SKM-1 treated with dmso at 0.1 percent for 144 hours (cell line): ENCODE measurements at regions not wholly inside any gene's neighbourhood (a gene's known extent, or its start where the extent isn't known, plus 50 kb on each side); places are given as distances from the start of the nearest gene placed in this dataset.
"Not testable (repeated sequence)": the region's sequence is repeated elsewhere in the genome, so short reads cannot be mapped to it uniquely, and the experiment has no call there.

Experiments
- DNase-seq: peaks from one replicate; lab custom pipeline; 2025; ENCODE audit not compliant: unreplicated experiment; lab: John Stamatoyannopoulos, UW

DNA sequence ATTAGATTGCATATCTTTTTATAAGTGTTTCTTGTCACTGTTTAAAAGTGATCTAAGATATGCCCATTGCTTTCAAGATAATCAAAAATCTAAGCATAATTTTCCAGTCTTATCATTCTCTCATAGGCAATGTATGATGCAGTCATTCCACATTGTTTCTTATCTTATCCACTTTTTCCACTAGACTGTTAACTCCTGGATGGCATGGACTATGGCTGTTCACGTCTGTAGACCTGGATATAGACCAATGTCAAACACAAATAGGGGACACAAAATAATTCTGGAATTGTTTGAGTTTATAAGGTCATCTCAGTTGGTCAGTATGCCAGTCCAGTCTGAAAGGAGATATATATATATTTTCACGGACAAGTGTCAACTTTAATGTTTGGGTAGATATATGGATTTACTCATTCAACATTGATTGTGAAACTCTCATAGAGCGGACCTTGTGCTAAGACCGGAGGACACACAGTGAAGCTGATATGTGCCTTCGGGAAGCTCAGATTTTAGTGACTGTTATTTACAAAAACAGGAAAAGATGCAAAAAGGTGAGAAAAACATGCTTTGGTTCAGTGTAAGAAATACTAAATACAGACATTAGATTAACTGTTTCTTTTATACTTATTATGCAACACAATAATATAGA is 689.4 kb upstream of the SLC8A1 start:
- DNase-seq, result no peak

GRCh38 chr2:41142478-41142877 is 690.6 kb upstream of the SLC8A1 start:
- DNase-seq, result no peak

GRCh38 chr2:41145066-41145465 is 693.2 kb upstream of the SLC8A1 start:
- no peak for DNase-seq

- no peak for DNase-seq
Observed at GRCh38 chr2:41149054-41149453, 697.2 kb upstream of the SLC8A1 start.

- DNase-seq, result no peak
Observed at GRCh38 chr2:41151746-41152145, 699.9 kb upstream of the SLC8A1 start.

- no peak for DNase-seq
Observed at GRCh38 chr2:41152318-41152717, 700.4 kb upstream of the SLC8A1 start.

DNA sequence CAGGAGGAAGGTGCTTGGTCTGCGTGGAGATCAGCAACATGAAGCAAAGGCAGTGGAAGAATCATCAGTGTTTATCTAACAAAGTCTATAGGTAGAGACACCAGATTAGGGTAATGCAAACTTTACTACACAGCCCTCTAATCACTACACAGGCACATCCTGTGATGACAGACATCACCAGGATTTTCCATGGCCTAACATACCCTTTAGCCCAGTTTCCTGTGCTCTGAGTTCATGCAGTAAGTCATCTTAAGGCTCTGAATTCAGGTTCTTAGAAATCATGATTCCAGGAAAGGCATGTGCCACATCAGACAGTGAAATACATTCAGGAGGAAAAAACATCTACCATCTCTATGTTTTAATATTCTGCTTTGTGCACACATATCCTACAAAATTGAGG is 708.5 kb upstream of the SLC8A1 start:
- no peak for DNase-seq

- no peak for DNase-seq
Observed at GRCh38 chr2:41167014-41167413, 715.1 kb upstream of the SLC8A1 start.

DNA sequence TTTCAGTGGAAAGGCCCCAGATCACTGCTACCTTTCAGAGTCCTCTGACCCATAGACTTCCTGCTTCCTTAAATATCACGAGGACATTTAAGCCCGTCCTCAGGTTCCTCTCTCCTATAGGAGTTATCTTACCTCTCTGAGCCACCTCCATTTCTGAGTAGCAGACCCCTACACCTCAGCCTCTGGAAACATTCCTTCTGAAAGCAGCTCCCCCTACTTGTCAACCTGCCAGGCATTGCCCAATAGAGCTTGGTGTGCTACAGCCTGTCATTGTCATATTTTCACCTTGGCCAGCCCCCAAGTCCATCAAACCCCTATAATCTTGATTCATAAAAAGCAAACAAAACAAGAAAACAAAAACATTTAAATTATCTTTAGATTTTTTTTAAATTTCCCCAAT is 717.9 kb upstream of the SLC8A1 start:
- DNase-seq, result no peak

DNA sequence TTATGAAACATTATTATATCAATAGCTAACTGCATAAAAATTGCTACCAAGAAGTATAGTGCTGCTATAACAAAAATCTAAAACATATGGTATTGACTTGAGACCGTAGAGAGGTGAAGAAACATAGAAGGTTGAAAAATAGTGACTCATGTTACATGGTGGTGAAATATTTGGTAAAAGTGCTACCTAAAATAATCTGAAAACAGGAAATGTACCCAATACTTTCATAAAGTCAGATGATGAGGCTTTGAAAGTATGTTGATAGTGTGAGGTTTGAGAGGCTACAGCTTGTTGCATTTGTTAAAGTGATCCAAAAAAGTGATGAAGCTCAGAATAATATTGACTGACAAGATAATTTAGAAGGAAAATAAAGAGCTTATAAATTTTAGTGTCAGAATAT is 718.7 kb upstream of the SLC8A1 start:
- DNase-seq, result peak; percentile 5

- DNase-seq, result peak; percentile 32
Observed at GRCh38 chr2:41180387-41180786, 728.5 kb upstream of the SLC8A1 start.

GRCh38 chr2:41182961-41183360 is 731.1 kb upstream of the SLC8A1 start:
- DNase-seq, result no peak

GRCh38 chr2:41187376-41188122 is 735.7 kb upstream of the SLC8A1 start:
- no peak for DNase-seq

GRCh38 chr2:41194230-41194629 is 742.3 kb upstream of the SLC8A1 start:
- no peak for DNase-seq

DNA sequence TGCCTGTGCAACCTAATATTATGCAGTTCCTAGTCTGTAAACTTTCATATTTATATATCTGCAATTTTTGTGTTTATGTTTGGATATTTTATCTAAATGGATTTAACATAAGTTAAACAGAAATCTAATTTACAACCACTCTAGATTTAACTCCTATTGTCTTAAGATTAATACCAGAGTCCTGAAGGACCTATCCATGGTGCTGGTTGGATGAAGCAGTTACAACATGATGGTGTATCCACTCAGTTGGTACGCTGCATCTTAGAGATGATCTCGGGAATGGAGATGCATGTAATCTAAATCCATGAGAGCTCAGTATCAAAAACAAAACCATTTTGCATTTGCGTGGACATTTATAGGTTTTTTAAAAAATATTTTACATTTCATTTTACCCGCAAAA is 745.9 kb upstream of the SLC8A1 start:
- no peak for DNase-seq

GRCh38 chr2:41199334-41199733 is 747.4 kb upstream of the SLC8A1 start:
- DNase-seq, result no peak

GRCh38 chr2:41204315-41204714 is 752.4 kb upstream of the SLC8A1 start:
- no peak for DNase-seq

GRCh38 chr2:41206004-41206403 is 754.1 kb upstream of the SLC8A1 start:
- no peak for DNase-seq

- no peak for DNase-seq
Observed at GRCh38 chr2:41207578-41207977, 755.7 kb upstream of the SLC8A1 start.

DNA sequence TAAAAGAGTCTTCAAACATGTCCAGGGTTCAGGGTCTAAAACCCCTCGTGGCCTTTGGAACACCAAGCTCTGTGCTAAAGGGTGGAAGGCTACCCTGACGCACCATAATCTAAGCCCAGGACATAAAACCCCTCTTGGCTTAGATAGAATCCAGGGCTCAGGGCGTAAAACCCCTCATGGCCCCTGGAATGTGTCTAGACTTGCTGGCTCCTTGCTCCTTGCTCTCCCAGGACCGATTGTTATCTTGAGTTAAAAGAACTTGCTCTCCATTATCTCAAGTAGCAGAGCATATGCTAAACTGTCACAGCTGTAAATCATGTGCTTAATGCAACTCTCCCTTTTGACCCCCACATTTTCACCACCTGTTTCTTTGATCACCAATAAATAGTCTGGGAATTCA is 758.1 kb upstream of the SLC8A1 start:
- DNase-seq, result not testable (repeated sequence)

- DNase-seq, result no peak
Observed at GRCh38 chr2:41216978-41217377, 765.1 kb upstream of the SLC8A1 start.

- no peak for DNase-seq
Observed at GRCh38 chr2:41222593-41222992, 770.7 kb upstream of the SLC8A1 start.

- DNase-seq, result no peak
Observed at GRCh38 chr2:41234093-41234492, 782.2 kb upstream of the SLC8A1 start.
